ENCODE measurements at regions not wholly inside any gene's neighbourhood (a gene's known extent, or its start where the extent isn't known, plus 50 kb on each side); places are given as distances from the start of the nearest gene placed in this dataset.

DNA sequence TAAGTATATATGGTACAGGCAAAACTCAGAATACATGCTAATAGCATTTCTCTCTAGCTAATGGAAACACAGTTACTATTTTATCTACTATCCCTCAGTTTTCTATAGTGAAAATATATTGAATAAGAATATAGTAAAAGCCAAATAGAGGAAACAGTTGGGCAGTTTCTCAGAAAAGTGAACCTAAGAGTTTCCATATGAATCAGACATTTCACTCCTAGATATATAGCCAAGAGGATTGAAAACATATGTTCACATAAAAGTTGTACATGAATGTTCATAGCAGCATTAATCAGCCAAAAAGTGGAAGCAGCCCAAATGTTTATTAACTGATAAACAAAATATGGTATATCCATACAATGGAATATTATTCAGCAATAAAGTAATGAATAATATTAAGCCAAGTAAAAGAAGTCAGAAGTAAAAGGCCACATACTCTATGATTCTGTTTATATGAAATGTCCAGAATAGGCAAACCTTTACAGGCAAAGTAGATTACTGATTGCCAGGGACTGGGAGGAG, 134.6 kb downstream of the CYB561 start:
- TF ChIP-seq, protein P1, sequence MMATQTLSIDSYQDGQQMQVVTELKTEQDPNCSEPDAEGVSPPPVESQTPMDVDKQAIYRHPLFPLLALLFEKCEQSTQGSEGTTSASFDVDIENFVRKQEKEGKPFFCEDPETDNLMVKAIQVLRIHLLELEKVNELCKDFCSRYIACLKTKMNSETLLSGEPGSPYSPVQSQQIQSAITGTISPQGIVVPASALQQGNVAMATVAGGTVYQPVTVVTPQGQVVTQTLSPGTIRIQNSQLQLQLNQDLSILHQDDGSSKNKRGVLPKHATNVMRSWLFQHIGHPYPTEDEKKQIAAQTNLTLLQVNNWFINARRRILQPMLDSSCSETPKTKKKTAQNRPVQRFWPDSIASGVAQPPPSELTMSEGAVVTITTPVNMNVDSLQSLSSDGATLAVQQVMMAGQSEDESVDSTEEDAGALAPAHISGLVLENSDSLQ (IDR thresholded peaks at IDR 0.05) = no peak
- no peak for TF ChIP-seq CTBP1 (IDR thresholded peaks at IDR 0.05; ENCODE audit: borderline replicate concordance)
- TF ChIP-seq ARNT (IDR thresholded peaks at IDR 0.05) = no peak
- TF ChIP-seq TARDBP (IDR thresholded peaks at IDR 0.05) = no peak
- no peak for TF ChIP-seq NFRKB (IDR thresholded peaks at IDR 0.05)
- TF ChIP-seq FOXA1 (IDR thresholded peaks at IDR 0.05) = no peak
- no peak for TF ChIP-seq LEF1 (IDR thresholded peaks at IDR 0.05; ENCODE audit: borderline replicate concordance)
- no peak for TF ChIP-seq FOXM1 (IDR thresholded peaks at IDR 0.05; ENCODE audit: borderline replicate concordance)
- no peak for TF ChIP-seq SUZ12 (IDR thresholded peaks at IDR 0.05)
- TF ChIP-seq SP1 (IDR thresholded peaks at IDR 0.05) = no peak

All from HEK293T (cell line).